Keratinocyte (primary cell): ENCODE measurements at regions not wholly inside any gene's neighbourhood (a gene's known extent, or its start where the extent isn't known, plus 50 kb on each side); places are given as distances from the start of the nearest gene placed in this dataset.

Source experiments
- CTCF ChIP-seq, 3 experiments: IDR thresholded peaks in 1 of 3; conservative IDR thresholded peaks in 1 of 3; optimal IDR thresholded peaks in 1 of 3; 2 replicates in 2 of 3; 3 replicates in 1 of 3; pipeline versions ENCODE3 to v1.5.1; 2011; ENCODE audit warnings: low read length in 3 of 3, mild to moderate bottlenecking in 3 of 3, moderate library complexity in 2 of 3, control low read depth in 1 of 3, inconsistent platforms in 1 of 3; ENCODE audit not compliant: insufficient read depth in 2 of 3; ENCODE audit errors: extremely low read depth in 1 of 3
- EZH2 ChIP-seq: IDR thresholded peaks from one replicate; pipeline ENCODE4 v1.6.1; 2012; ENCODE audit warnings: inconsistent platforms, mild to moderate bottlenecking, low read length, moderate library complexity

- TF ChIP-seq CTCF (optimal IDR thresholded peaks at IDR 0.05 in 1 of 3, IDR thresholded peaks at IDR 0.05 in 1 of 3, conservative IDR thresholded peaks at IDR 0.05 in 1 of 3; ENCODE audit: extremely low read depth in 1 of 3, insufficient read depth in 2 of 3, low read length in 3 of 3): no peak
- TF ChIP-seq EZH2: no peak
Observed at GRCh38 chr12:58326534-58326933, 385.2 kb downstream of the ATP23 start.
